ENCODE measurements at regions not wholly inside any gene's neighbourhood (a gene's known extent, or its start where the extent isn't known, plus 50 kb on each side); places are given as distances from the start of the nearest gene placed in this dataset.

DNA sequence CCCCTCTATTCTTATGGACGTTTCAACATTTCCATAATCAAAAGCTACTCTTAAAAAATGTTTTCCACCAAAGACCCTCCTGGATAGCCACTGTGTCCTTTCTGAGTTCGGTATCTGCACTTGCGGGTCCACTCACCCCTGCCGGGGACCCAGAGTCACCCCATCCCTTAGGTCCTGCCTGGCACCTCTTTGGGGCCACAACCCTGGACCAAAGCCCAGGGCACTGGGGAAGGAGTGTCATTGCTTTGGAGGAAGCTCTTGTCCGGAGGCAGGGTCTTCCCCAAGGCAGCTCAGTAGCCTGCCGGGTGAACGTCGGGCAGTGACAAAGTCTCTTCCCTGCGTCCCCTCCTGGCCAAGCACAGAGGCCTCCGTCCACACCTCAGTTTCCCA lies 129.6 kb downstream of the RFLNA start:
- Histone ChIP-seq H3K79me2 (ENCODE audit: insufficient read depth, low read length) (no peaks in the 10 kb centered on the region), H3K27ac (ENCODE audit: low read depth in 1 of 2, low read length in 2 of 2) (no peak overlapping the region), H3K9ac (ENCODE audit: insufficient read depth, low read length, poor library complexity, severe bottlenecking) (no peak overlapping the region), H3K4me3 (replicated peaks in 1 of 3; ENCODE audit: low read depth in 2 of 3, low read length in 3 of 3) (no peak overlapping the region), H2AFZ (ENCODE audit: insufficient read depth, low read depth, low read length, poor library complexity, severe bottlenecking) (no peak overlapping the region), H3K4me2 (replicated peaks; ENCODE audit: extremely low read depth, low read length, poor library complexity, severe bottlenecking) (no peak overlapping the region), H3K36me3 (replicated peaks in 1 of 2; ENCODE audit: control insufficient read depth in 1 of 2, insufficient read depth in 2 of 2, low read length in 2 of 2) (peaks cover 92 to 98% of the 10 kb centered on the region in 2 donors), H4K20me1 (ENCODE audit: insufficient read depth, low read length) (peaks cover 96% of the 10 kb centered on the region), H3K4me1 (ENCODE audit: control insufficient read depth in 1 of 2, insufficient read depth in 2 of 2, low read length in 2 of 2) (peaks cover 6% of the 10 kb centered on the region in 2 donors), H3K9me3 (replicated peaks in 1 of 2; ENCODE audit: control insufficient read depth in 1 of 2, insufficient read depth in 1 of 2, low read length in 2 of 2) (no peaks in the 10 kb centered on the region), H3K27me3 (ENCODE audit: control insufficient read depth in 2 of 2, insufficient read depth in 2 of 2, low read length in 2 of 2) (no peaks in the 10 kb centered on the region)
- Mint-ChIP-seq H3K4me3 (no peak overlapping the region), H3K9me3 (peaks cover 0 to 2% (median 0%) of the 10 kb centered on the region in 7 donors), H3K27ac (peak overlapping the region in 1 of 7 donors; percentile 26), H3K4me1 (peaks cover 9% of the 10 kb centered on the region), H3K27me3 (ENCODE audit: low read depth in 3 of 3) (peaks cover 0 to 1% (median 0%) of the 10 kb centered on the region in 3 donors), H3K36me3 (peaks cover 75 to 94% of the 10 kb centered on the region in 2 donors)
- TF ChIP-seq, protein P1, sequence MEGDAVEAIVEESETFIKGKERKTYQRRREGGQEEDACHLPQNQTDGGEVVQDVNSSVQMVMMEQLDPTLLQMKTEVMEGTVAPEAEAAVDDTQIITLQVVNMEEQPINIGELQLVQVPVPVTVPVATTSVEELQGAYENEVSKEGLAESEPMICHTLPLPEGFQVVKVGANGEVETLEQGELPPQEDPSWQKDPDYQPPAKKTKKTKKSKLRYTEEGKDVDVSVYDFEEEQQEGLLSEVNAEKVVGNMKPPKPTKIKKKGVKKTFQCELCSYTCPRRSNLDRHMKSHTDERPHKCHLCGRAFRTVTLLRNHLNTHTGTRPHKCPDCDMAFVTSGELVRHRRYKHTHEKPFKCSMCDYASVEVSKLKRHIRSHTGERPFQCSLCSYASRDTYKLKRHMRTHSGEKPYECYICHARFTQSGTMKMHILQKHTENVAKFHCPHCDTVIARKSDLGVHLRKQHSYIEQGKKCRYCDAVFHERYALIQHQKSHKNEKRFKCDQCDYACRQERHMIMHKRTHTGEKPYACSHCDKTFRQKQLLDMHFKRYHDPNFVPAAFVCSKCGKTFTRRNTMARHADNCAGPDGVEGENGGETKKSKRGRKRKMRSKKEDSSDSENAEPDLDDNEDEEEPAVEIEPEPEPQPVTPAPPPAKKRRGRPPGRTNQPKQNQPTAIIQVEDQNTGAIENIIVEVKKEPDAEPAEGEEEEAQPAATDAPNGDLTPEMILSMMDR (IDR thresholded peaks at IDR 0.05) = no peak
- DNase-seq = no peak
- intact Hi-C loops (cut with micrococcal nuclease) = no loop called here
- WGBS (ENCODE audit: insufficient coverage) = 100% methylated on average over 6 of the region's 10 CpGs

DNA sequence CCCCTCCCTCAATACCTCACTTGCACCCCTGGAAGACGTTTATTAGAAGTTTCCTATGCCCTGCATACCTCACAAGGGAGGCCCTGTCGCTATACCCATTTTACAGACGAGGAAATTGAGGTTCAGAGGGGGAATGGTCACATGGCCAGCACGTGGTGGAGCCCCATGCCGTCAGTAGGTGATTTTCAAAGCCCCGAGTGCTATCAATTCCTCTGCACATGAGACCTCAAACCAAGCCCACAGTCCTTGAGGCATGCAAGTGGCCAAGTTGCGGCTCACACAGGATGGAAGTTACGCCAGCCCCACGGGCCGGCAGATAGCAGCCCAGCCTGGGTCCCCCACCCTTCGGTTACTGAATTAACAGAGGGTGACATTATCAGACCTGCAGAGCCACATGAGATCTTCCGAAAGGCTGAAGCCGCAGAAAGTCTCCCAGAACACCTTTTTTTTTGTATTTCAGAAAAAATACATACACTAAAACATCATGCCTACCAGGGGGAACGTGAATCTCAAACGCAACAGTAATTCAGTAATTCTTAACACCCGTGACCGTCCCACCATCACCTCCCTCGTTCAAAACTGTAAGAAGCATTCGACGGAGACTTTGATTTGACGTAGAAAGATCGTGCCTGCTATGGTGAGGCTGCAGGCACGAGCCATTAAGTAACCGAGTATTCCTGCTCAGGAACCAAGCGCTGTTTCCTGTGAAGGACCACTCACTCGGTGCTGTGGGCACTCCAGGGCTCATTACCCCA lies 129.0 kb downstream of the RFLNA start:
- Histone ChIP-seq H2AFZ (ENCODE audit: insufficient read depth, low read depth, low read length, poor library complexity, severe bottlenecking) (no peak overlapping the region), H3K27ac (ENCODE audit: low read depth in 1 of 2, low read length in 2 of 2) (no peak overlapping the region), H3K79me2 (ENCODE audit: insufficient read depth, low read length) (no peaks in the 10 kb centered on the region), H3K36me3 (replicated peaks in 1 of 2; ENCODE audit: control insufficient read depth in 1 of 2, insufficient read depth in 2 of 2, low read length in 2 of 2) (peaks cover 92 to 98% of the 10 kb centered on the region in 2 donors), H3K27me3 (ENCODE audit: control insufficient read depth in 2 of 2, insufficient read depth in 2 of 2, low read length in 2 of 2) (no peaks in the 10 kb centered on the region), H4K20me1 (ENCODE audit: insufficient read depth, low read length) (peaks cover 96% of the 10 kb centered on the region), H3K4me1 (ENCODE audit: control insufficient read depth in 1 of 2, insufficient read depth in 2 of 2, low read length in 2 of 2) (peaks cover 6% of the 10 kb centered on the region in 2 donors), H3K4me2 (replicated peaks; ENCODE audit: extremely low read depth, low read length, poor library complexity, severe bottlenecking) (no peak overlapping the region), H3K4me3 (replicated peaks in 1 of 3; ENCODE audit: low read depth in 2 of 3, low read length in 3 of 3) (no peak overlapping the region), H3K9me3 (replicated peaks in 1 of 2; ENCODE audit: control insufficient read depth in 1 of 2, insufficient read depth in 1 of 2, low read length in 2 of 2) (no peaks in the 10 kb centered on the region), H3K9ac (ENCODE audit: insufficient read depth, low read length, poor library complexity, severe bottlenecking) (no peak overlapping the region)
- Mint-ChIP-seq H3K4me3 (no peak overlapping the region), H3K27me3 (ENCODE audit: low read depth in 3 of 3) (peaks cover 0 to 1% (median 0%) of the 10 kb centered on the region in 3 donors), H3K36me3 (peaks cover 81 to 95% of the 10 kb centered on the region in 2 donors), H3K4me1 (peaks cover 9% of the 10 kb centered on the region), H3K9me3 (peaks cover 0 to 2% (median 0%) of the 10 kb centered on the region in 7 donors), H3K27ac (peak overlapping the region in 4 of 7 donors; percentile 17 to 81 (median 42))
- TF ChIP-seq, protein P1 (IDR thresholded peaks at IDR 0.05) = no peak
- DNase-seq = no peak
- intact Hi-C loops (cut with micrococcal nuclease) = no loop called here
- 88% methylated on average over 24 of the region's 26 CpGs for WGBS (ENCODE audit: insufficient coverage)
